ENCODE measurements at regions not wholly inside any gene's neighbourhood (a gene's known extent, or its start where the extent isn't known, plus 50 kb on each side); places are given as distances from the start of the nearest gene placed in this dataset.

DNA sequence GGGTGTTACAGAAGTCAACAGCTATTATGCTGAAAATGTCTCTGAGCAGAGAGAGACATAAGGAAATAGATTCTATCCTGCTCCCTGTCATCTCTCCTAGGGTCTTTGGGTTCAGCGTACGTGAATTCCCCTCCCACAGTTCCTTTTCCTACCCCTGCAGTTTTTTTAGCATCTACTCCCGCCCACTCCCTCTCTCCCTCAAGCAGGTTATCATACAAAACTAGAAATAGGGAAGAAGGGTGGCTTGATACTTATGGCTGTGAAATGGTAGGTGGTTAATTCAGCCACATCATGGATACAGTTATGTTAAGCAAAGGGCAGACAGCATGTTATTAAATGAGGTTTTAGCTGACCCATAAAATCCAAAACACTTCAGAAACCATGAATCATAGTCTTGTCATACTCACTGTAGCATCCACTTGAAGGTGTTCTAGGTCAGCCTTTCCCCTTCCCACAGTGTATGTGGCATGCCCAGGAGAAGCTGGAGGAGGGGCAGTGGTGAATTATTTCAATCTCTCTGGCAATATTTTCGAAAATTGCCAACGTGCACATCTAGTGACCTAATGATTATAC is 236.8 kb upstream of the SERP2 start:
- CTCF ChIA-PET = no interaction called here
- H3K27ac ChIP-seq (ENCODE audit: control insufficient read depth, insufficient read depth) = no peak overlapping the region
- no peaks in the 10 kb centered on the region; a peak in 1 of 4 replicates for H3K27me3 ChIP-seq (replicated peaks in 1 of 2; ENCODE audit: control insufficient read depth in 2 of 2, insufficient read depth in 2 of 2, low read length in 1 of 2)
- no peaks in the 10 kb centered on the region for H3K9me3 ChIP-seq (replicated peaks; ENCODE audit: control insufficient read depth, insufficient read depth, low read length)
- FAIRE-seq = no peak
- H3K4me2 ChIP-seq (ENCODE audit: control insufficient read depth, insufficient read depth) = no peak overlapping the region
- in situ Hi-C loops (cut with MboI) (no loop called here), intact Hi-C loops (cut with micrococcal nuclease; ENCODE audit: unreplicated experiment) (no loop called here)
- H2AFZ ChIP-seq (ENCODE audit: control insufficient read depth, low read depth, low read length) = no peak overlapping the region
- RAD21 ChIA-PET (ENCODE audit: unreplicated experiment) = no interaction called here
- H3K4me3 ChIP-seq = no peak overlapping the region
- no TSS peak for BruUV-seq (replicated peaks)
- POLR2A ChIA-PET = no interaction called here
- SMC1A ChIA-PET (ENCODE audit: uncharacterized antibody, unreplicated experiment) = no interaction called here
- H4K20me1 ChIP-seq (ENCODE audit: control insufficient read depth, insufficient read depth) = no peaks in the 10 kb centered on the region
- WGBS (ENCODE audit: insufficient coverage, insufficient replicate concordance, low lambda C conversion rate, missing lambda C conversion rate) = 9% methylated on average over 5 of the region's 5 CpGs
- DNase-seq (ENCODE audit: low read depth, low spot score) = no peak
- no peaks in the 10 kb centered on the region for H3K36me3 ChIP-seq (ENCODE audit: control insufficient read depth in 2 of 2, insufficient read depth in 2 of 2, low read length in 1 of 2)
- no peak for TF ChIP-seq CBX3 (IDR thresholded peaks at IDR 0.05; ENCODE audit: borderline replicate concordance, low read depth)
- TF ChIP-seq ATF7 (IDR thresholded peaks at IDR 0.05; ENCODE audit: low read depth) = no peak
- TF ChIP-seq, protein P1, sequence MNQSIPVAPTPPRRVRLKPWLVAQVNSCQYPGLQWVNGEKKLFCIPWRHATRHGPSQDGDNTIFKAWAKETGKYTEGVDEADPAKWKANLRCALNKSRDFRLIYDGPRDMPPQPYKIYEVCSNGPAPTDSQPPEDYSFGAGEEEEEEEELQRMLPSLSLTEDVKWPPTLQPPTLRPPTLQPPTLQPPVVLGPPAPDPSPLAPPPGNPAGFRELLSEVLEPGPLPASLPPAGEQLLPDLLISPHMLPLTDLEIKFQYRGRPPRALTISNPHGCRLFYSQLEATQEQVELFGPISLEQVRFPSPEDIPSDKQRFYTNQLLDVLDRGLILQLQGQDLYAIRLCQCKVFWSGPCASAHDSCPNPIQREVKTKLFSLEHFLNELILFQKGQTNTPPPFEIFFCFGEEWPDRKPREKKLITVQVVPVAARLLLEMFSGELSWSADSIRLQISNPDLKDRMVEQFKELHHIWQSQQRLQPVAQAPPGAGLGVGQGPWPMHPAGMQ (IDR thresholded peaks at IDR 0.05; ENCODE audit: borderline replicate concordance) = no peak
- no peak for TF ChIP-seq NFXL1 (IDR thresholded peaks at IDR 0.05; ENCODE audit: borderline replicate concordance)
- TF ChIP-seq JUNB (IDR thresholded peaks at IDR 0.05) = no peak
- no peak for TF ChIP-seq KAT2A (conservative IDR thresholded peaks at IDR 0.05; ENCODE audit: control insufficient read depth, low read depth, low read length)
- TF ChIP-seq, protein P2, sequence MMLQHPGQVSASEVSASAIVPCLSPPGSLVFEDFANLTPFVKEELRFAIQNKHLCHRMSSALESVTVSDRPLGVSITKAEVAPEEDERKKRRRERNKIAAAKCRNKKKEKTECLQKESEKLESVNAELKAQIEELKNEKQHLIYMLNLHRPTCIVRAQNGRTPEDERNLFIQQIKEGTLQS (IDR thresholded peaks at IDR 0.05; ENCODE audit: borderline replicate concordance, extremely low read depth, low read depth, low read length) = no peak
- no peak for TF ChIP-seq SREBF2 (IDR thresholded peaks at IDR 0.05; ENCODE audit: low read length)
- no peak for TF ChIP-seq DPF2 (IDR thresholded peaks at IDR 0.05)
- TF ChIP-seq, protein P3, sequence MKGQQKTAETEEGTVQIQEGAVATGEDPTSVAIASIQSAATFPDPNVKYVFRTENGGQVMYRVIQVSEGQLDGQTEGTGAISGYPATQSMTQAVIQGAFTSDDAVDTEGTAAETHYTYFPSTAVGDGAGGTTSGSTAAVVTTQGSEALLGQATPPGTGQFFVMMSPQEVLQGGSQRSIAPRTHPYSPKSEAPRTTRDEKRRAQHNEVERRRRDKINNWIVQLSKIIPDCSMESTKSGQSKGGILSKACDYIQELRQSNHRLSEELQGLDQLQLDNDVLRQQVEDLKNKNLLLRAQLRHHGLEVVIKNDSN (IDR thresholded peaks at IDR 0.05; ENCODE audit: borderline replicate concordance, extremely low read length, insufficient read depth, low read depth, low read length) = no peak
- TF ChIP-seq, protein P4, sequence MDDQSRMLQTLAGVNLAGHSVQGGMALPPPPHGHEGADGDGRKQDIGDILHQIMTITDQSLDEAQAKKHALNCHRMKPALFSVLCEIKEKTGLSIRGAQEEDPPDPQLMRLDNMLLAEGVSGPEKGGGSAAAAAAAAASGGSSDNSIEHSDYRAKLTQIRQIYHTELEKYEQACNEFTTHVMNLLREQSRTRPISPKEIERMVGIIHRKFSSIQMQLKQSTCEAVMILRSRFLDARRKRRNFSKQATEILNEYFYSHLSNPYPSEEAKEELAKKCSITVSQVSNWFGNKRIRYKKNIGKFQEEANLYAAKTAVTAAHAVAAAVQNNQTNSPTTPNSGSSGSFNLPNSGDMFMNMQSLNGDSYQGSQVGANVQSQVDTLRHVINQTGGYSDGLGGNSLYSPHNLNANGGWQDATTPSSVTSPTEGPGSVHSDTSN (IDR thresholded peaks at IDR 0.05; ENCODE audit: insufficient replicate concordance, low read depth, low read length) = no peak
- no peak for TF ChIP-seq POU2F2 (IDR thresholded peaks at IDR 0.05; ENCODE audit: borderline replicate concordance, low read depth, low read length)
- TF ChIP-seq FOXM1 (IDR thresholded peaks at IDR 0.05; ENCODE audit: low read depth, low read length) = no peak
- no peak for TF ChIP-seq NFIC (IDR thresholded peaks at IDR 0.05; ENCODE audit: low read depth, low read length)
- no peak for TF ChIP-seq RCOR1 (conservative IDR thresholded peaks at IDR 0.05; ENCODE audit: low read depth, low read length)
- TF ChIP-seq, protein P5, sequence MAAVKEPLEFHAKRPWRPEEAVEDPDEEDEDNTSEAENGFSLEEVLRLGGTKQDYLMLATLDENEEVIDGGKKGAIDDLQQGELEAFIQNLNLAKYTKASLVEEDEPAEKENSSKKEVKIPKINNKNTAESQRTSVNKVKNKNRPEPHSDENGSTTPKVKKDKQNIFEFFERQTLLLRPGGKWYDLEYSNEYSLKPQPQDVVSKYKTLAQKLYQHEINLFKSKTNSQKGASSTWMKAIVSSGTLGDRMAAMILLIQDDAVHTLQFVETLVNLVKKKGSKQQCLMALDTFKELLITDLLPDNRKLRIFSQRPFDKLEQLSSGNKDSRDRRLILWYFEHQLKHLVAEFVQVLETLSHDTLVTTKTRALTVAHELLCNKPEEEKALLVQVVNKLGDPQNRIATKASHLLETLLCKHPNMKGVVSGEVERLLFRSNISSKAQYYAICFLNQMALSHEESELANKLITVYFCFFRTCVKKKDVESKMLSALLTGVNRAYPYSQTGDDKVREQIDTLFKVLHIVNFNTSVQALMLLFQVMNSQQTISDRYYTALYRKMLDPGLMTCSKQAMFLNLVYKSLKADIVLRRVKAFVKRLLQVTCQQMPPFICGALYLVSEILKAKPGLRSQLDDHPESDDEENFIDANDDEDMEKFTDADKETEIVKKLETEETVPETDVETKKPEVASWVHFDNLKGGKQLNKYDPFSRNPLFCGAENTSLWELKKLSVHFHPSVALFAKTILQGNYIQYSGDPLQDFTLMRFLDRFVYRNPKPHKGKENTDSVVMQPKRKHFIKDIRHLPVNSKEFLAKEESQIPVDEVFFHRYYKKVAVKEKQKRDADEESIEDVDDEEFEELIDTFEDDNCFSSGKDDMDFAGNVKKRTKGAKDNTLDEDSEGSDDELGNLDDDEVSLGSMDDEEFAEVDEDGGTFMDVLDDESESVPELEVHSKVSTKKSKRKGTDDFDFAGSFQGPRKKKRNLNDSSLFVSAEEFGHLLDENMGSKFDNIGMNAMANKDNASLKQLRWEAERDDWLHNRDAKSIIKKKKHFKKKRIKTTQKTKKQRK (IDR thresholded peaks at IDR 0.05; ENCODE audit: low read depth, low read length) = no peak
- no peak overlapping the region for H3K9ac ChIP-seq (ENCODE audit: control insufficient read depth, insufficient read depth, low read length)
- H3K4me1 ChIP-seq (ENCODE audit: control insufficient read depth, insufficient read depth, low read length) = 0 out of 2 replicates have a peak, but pooled peaks cover 2% of the 10 kb centered on the region
- ATAC-seq = no peak
- H3K79me2 ChIP-seq (ENCODE audit: control insufficient read depth, insufficient read depth, low read length) = no peaks in the 10 kb centered on the region

Measured in GM12878 (cell line).